SK-N-SH treated with all-trans-retinoic acid at 6 μM for 48 hours (cell line): ENCODE measurements at regions not wholly inside any gene's neighbourhood (a gene's known extent, or its start where the extent isn't known, plus 50 kb on each side); places are given as distances from the start of the nearest gene placed in this dataset.

Experiments used
- ARNTL ChIP-seq: fragments of 450-650 bp; formaldehyde crosslinking; IDR thresholded peaks from 2 replicates; pipeline ENCODE4 v1.5.0; 2020; ENCODE audit warnings: low read depth, mild to moderate bottlenecking, moderate library complexity, borderline replicate concordance
- BACH2 ChIP-seq: fragments of 250-450 bp; sonication (Bioruptor Pico); IDR thresholded peaks from 2 replicates; pipeline ENCODE4 v1.9.0; 2021; ENCODE audit warnings: mild to moderate bottlenecking, borderline replicate concordance
- ISL1 ChIP-seq: fragments of 250-450 bp; sonication (Bioruptor Pico); IDR thresholded peaks from 2 replicates; pipeline ENCODE4 v2.1.2; 2022; ENCODE audit warnings: mild to moderate bottlenecking, moderate library complexity
- PPARA ChIP-seq: fragments of 250-450 bp; sonication (Bioruptor Pico); IDR thresholded peaks from 2 replicates; pipeline ENCODE4 v1.5.0; 2020; ENCODE audit warnings: mild to moderate bottlenecking, borderline replicate concordance
- SNAI2 ChIP-seq: fragments of 250-450 bp; sonication (Bioruptor Pico); IDR thresholded peaks from 2 replicates; pipeline ENCODE4 v1.5.0; 2020; ENCODE audit warnings: mild to moderate bottlenecking, moderate library complexity
- ZFP3 ChIP-seq: fragments of 250-450 bp; sonication (Bioruptor Pico); IDR thresholded peaks from 2 replicates; pipeline ENCODE4 v1.5.0; 2020; ENCODE audit warnings: mild to moderate bottlenecking, moderate library complexity
- ZNF565 ChIP-seq: fragments of 450-650 bp; formaldehyde crosslinking; conservative IDR thresholded peaks from 2 replicates; pipeline ENCODE4 v1.5.0; 2020; ENCODE audit warnings: low read depth, mild to moderate bottlenecking, moderate library complexity
- TF ChIP-seq, protein P1 (sequence below): fragments of 250-450 bp; sonication (Bioruptor Pico); IDR thresholded peaks from 2 replicates; pipeline ENCODE4 v1.8.0; 2020; ENCODE audit warnings: mild to moderate bottlenecking, moderate library complexity, borderline replicate concordance
- TF ChIP-seq, protein P2 (sequence below): fragments of 250-450 bp; sonication (Bioruptor Pico); IDR thresholded peaks from 2 replicates; pipeline ENCODE4 v1.5.1; 2021; ENCODE audit warnings: mild to moderate bottlenecking, moderate library complexity
- TF ChIP-seq, protein P3 (sequence below): fragments of 250-450 bp; sonication (Bioruptor Pico); IDR thresholded peaks from 2 replicates; pipeline ENCODE4 v1.5.1; 2020; ENCODE audit warnings: low read depth, mild to moderate bottlenecking, moderate library complexity

DNA sequence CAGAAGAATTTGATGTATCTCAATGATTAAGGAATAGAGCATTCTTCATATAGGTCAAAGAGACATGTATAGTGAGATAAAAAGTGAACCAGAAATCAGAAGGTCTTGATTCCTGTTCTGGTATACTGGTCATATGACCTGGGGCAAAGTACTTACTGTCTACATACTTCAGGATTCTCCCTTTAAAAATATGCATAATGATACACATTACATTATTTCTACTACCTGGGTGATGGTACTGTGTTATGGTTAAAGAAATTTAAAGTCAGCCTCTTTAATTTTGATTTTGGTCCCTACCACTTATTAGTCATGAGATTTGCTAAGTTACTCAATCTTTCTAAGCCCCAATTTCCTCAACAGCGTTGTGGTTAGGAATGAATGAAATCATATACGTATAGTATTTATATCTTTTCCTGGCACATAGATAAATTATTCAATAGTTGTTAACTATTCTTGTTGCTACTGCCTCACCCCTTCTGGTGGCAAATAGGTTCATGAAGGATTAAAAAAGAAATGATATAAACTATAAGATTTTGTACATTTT is 984.1 kb downstream of the TLE4 start:
- TF ChIP-seq ZNF565 (no peak), BACH2 (CRISPR knock-in tag) (no peak), PPARA (CRISPR knock-in tag) (no peak), ISL1 (CRISPR knock-in tag) (no peak), ARNTL (CRISPR knock-in tag) (no peak), ZFP3 (no peak), SNAI2 (CRISPR knock-in tag) (no peak)
- TF ChIP-seq, protein P1, sequence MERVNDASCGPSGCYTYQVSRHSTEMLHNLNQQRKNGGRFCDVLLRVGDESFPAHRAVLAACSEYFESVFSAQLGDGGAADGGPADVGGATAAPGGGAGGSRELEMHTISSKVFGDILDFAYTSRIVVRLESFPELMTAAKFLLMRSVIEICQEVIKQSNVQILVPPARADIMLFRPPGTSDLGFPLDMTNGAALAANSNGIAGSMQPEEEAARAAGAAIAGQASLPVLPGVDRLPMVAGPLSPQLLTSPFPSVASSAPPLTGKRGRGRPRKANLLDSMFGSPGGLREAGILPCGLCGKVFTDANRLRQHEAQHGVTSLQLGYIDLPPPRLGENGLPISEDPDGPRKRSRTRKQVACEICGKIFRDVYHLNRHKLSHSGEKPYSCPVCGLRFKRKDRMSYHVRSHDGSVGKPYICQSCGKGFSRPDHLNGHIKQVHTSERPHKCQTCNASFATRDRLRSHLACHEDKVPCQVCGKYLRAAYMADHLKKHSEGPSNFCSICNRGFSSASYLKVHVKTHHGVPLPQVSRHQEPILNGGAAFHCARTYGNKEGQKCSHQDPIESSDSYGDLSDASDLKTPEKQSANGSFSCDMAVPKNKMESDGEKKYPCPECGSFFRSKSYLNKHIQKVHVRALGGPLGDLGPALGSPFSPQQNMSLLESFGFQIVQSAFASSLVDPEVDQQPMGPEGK (CRISPR knock-in tag): no peak
- TF ChIP-seq, protein P2, sequence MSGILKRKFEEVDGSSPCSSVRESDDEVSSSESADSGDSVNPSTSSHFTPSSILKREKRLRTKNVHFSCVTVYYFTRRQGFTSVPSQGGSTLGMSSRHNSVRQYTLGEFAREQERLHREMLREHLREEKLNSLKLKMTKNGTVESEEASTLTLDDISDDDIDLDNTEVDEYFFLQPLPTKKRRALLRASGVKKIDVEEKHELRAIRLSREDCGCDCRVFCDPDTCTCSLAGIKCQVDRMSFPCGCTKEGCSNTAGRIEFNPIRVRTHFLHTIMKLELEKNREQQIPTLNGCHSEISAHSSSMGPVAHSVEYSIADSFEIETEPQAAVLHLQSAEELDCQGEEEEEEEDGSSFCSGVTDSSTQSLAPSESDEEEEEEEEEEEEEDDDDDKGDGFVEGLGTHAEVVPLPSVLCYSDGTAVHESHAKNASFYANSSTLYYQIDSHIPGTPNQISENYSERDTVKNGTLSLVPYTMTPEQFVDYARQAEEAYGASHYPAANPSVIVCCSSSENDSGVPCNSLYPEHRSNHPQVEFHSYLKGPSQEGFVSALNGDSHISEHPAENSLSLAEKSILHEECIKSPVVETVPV (CRISPR knock-in tag): no peak
- TF ChIP-seq, protein P3, sequence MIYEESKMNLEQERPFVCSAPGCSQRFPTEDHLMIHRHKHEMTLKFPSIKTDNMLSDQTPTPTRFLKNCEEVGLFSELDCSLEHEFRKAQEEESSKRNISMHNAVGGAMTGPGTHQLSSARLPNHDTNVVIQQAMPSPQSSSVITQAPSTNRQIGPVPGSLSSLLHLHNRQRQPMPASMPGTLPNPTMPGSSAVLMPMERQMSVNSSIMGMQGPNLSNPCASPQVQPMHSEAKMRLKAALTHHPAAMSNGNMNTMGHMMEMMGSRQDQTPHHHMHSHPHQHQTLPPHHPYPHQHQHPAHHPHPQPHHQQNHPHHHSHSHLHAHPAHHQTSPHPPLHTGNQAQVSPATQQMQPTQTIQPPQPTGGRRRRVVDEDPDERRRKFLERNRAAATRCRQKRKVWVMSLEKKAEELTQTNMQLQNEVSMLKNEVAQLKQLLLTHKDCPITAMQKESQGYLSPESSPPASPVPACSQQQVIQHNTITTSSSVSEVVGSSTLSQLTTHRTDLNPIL (CRISPR knock-in tag): no peak
